ENCODE measurements at regions not wholly inside any gene's neighbourhood (a gene's known extent, or its start where the extent isn't known, plus 50 kb on each side); places are given as distances from the start of the nearest gene placed in this dataset.

- WGBS, 4 donors, result 87 to 94% (median 92%) methylated on average over 28 to 29 of the region's 29 CpGs
- Histone ChIP-seq H3K4me3 (no peak overlapping the region), H3K36me3 (replicated peaks in 1 of 2) (no peaks in the 10 kb centered on the region), H3K4me1 (replicated peaks in 1 of 2) (no peaks in the 10 kb centered on the region), H3K27me3 (no peaks in the 10 kb centered on the region), H3K27ac (no peak overlapping the region), H3K9me3 (replicated peaks in 1 of 3) (no peaks in the 10 kb centered on the region)
- TF ChIP-seq, protein P1, sequence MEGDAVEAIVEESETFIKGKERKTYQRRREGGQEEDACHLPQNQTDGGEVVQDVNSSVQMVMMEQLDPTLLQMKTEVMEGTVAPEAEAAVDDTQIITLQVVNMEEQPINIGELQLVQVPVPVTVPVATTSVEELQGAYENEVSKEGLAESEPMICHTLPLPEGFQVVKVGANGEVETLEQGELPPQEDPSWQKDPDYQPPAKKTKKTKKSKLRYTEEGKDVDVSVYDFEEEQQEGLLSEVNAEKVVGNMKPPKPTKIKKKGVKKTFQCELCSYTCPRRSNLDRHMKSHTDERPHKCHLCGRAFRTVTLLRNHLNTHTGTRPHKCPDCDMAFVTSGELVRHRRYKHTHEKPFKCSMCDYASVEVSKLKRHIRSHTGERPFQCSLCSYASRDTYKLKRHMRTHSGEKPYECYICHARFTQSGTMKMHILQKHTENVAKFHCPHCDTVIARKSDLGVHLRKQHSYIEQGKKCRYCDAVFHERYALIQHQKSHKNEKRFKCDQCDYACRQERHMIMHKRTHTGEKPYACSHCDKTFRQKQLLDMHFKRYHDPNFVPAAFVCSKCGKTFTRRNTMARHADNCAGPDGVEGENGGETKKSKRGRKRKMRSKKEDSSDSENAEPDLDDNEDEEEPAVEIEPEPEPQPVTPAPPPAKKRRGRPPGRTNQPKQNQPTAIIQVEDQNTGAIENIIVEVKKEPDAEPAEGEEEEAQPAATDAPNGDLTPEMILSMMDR (IDR thresholded peaks at IDR 0.05), result no peak
- no peak for TF ChIP-seq POLR2A (IDR thresholded peaks at IDR 0.05)
- DNase-seq, result no peak
- intact Hi-C loops (cut with DNase I), result no loop called here
These were observed 293.7 kb upstream of the CDYL start for GRCh38 chr6:4482461-4482860.

DNA sequence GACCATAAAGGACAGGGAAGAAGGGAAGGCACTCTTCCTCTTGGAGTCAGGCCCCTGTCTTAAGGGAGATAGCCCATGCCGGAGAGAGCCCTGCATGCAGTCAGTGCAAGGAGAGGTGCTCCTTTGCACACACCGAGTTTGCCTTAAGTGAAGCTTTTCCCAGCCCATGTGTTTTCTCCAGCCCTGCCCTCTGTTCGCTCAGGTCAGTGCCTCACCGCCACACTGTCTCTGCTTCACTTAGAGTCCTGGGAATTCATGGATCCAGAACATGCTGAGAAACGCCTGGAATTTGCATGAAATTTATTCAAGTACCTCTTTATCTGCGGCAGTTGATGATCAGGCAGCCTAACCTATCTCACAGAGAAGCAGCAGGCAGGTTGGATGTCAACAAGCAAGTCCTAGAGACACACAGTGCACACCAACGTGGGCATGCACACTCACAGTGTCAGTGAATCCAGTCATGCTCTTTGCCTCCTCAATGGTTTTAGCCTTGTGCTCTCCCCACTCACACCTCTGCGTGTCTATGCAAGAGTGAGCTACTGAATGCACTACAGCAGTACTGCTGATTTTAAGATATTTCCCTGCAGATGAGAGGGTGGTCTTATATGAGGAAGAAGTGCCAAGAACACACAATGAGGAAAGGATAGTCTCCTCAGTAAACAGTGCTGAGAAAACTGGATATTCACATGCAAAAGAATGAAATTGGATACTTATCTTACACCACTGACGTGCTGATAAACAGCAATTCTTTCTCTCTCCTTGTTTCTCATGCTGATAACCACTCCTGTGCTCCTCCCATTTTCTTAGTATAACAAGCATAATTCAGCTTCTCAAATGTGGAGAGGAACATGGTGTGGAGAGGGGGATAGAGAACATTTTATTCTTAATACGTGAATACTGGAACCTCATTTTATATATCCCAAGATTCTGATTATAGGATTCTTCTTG lies 295.1 kb upstream of the CDYL start:
- Histone ChIP-seq H3K36me3 (replicated peaks in 1 of 2) (no peaks in the 10 kb centered on the region), H3K4me1 (replicated peaks in 1 of 2) (no peaks in the 10 kb centered on the region), H3K27ac (no peak overlapping the region), H3K4me3 (no peak overlapping the region), H3K27me3 (no peaks in the 10 kb centered on the region), H3K9me3 (replicated peaks in 1 of 3) (no peaks in the 10 kb centered on the region)
- TF ChIP-seq, protein P1 (IDR thresholded peaks at IDR 0.05), result no peak
- TF ChIP-seq POLR2A (IDR thresholded peaks at IDR 0.05), result no peak
- intact Hi-C loops (cut with DNase I), result no loop called here
- WGBS, 4 donors, result 60 to 68% (median 66%) methylated on average over 10 of the region's 10 CpGs
- no peak for DNase-seq

DNA sequence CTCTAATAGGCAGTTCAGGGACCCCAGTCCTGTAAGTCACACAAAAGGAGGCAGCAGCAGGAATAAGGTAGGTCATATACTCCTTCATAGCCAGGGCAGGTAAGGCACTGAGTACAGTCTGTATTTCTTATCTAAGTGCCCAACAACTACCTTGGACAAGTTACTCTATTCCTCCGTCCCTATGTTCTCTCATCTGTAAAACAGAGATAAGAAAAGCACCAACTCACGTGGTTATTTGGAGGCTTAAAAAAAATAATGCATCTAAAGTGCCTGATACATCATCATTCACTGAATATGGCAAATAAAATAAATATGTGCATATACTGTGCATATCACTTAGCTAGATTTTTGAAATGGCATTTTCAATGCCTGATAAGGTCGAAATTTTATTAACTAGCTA lies 298.1 kb upstream of the CDYL start:
- DNase-seq, result no peak
- Histone ChIP-seq H3K9me3 (replicated peaks in 1 of 3) (no peaks in the 10 kb centered on the region), H3K36me3 (replicated peaks in 1 of 2) (no peaks in the 10 kb centered on the region), H3K27me3 (no peaks in the 10 kb centered on the region), H3K27ac (no peak overlapping the region), H3K4me1 (replicated peaks in 1 of 2) (no peaks in the 10 kb centered on the region), H3K4me3 (no peak overlapping the region)
- intact Hi-C loops (cut with DNase I), result no loop called here
- 61 to 74% (median 69%) methylated on average over 3 of the region's 3 CpGs for WGBS, 4 donors
- no peak for TF ChIP-seq POLR2A (IDR thresholded peaks at IDR 0.05)
- TF ChIP-seq, protein P1 (IDR thresholded peaks at IDR 0.05), result no peak

DNA sequence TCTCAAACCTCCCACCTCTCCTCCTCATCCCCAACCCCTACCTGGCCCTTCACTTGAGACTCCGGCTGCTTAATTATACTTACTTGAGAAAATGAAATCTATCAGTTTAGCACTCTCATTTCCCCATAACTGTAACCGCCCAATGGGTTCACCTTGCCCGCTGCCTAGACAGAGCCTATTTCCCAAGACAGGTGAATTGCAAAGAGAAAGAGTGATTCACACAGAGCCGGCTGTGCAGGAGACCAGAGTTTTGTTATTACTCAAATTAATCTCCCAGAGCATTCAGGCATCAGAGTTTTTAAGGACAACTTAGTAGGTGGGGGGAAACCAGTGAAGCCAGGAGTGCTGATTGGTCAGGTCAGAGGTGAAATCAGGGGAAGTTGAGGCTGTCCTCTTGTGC lies 301.4 kb upstream of the CDYL start:
- TF ChIP-seq, protein P1 (IDR thresholded peaks at IDR 0.05), result no peak
- TF ChIP-seq POLR2A (IDR thresholded peaks at IDR 0.05), result no peak
- Histone ChIP-seq H3K36me3 (replicated peaks in 1 of 2) (no peaks in the 10 kb centered on the region), H3K4me3 (no peak overlapping the region), H3K9me3 (replicated peaks in 1 of 3) (no peaks in the 10 kb centered on the region), H3K4me1 (replicated peaks in 1 of 2) (no peaks in the 10 kb centered on the region), H3K27ac (no peak overlapping the region), H3K27me3 (no peaks in the 10 kb centered on the region)
- 91 to 95% (median 92%) methylated on average over 4 of the region's 4 CpGs for WGBS, 4 donors
- no peak for DNase-seq
- intact Hi-C loops (cut with DNase I), result no loop called here

All from adrenal gland (tissue), 9 donors.